Astrocyte (in vitro differentiated cells and primary cell): ENCODE measurements at regions not wholly inside any gene's neighbourhood (a gene's known extent, or its start where the extent isn't known, plus 50 kb on each side); places are given as distances from the start of the nearest gene placed in this dataset.
A peak's percentile ranks its signal among the peaks of the same experiment; 100 is the strongest.

Experiments used
- DNase-seq: peaks from one replicate; pipeline ENCODE4 v3.0.0-alpha.2; 2010; ENCODE audit warnings: low read depth
- FAIRE-seq: peaks from 2 replicates; lab custom pipeline; 2011; peaks lifted over from hg19 to GRCh38; lab: Jason Lieb, UNC
- H2AFZ ChIP-seq: 2 replicates; pipeline ENCODE4 v1.6.0; 2012; ENCODE audit warnings: low read depth, low read length, inconsistent platforms
- H3K27ac ChIP-seq: 2 replicates; pipeline ENCODE4 v1.5.1; 2011; ENCODE audit warnings: low read depth, low read length, inconsistent platforms
- H3K27me3 ChIP-seq: 2 replicates; pipeline ENCODE4 v1.6.0; 2011; ENCODE audit warnings: low read length, inconsistent platforms; ENCODE audit not compliant: insufficient read depth
- H3K36me3 ChIP-seq: 2 replicates; pipeline ENCODE4 v1.5.1; 2011; ENCODE audit warnings: low read length, inconsistent platforms; ENCODE audit not compliant: insufficient read depth
- H3K4me1 ChIP-seq: 2 replicates; pipeline ENCODE4 v1.5.1; 2011; ENCODE audit warnings: low read length, inconsistent platforms; ENCODE audit not compliant: insufficient read depth
- H3K4me2 ChIP-seq: 2 replicates; pipeline ENCODE4 v1.6.0; 2012; ENCODE audit warnings: low read length, inconsistent platforms
- H3K4me3 ChIP-seq: 2 replicates; pipeline ENCODE4 v1.5.1; 2011; ENCODE audit warnings: low read depth, mild to moderate bottlenecking, low read length, inconsistent platforms; ENCODE audit not compliant: insufficient read depth
- H3K79me2 ChIP-seq: 2 replicates; pipeline ENCODE4 v1.6.0; 2012; ENCODE audit warnings: mild to moderate bottlenecking, low read length, inconsistent platforms; ENCODE audit not compliant: insufficient read depth
- H3K9ac ChIP-seq: 2 replicates; pipeline ENCODE4 v1.6.0; 2012; ENCODE audit warnings: mild to moderate bottlenecking, low read length, inconsistent platforms
- H3K9me3 ChIP-seq: 2 replicates; pipeline ENCODE4 v1.5.1; 2012; ENCODE audit warnings: low read depth, mild to moderate bottlenecking, low read length, inconsistent platforms; ENCODE audit not compliant: insufficient read depth
- H4K20me1 ChIP-seq: 2 replicates; pipeline ENCODE4 v1.6.0; 2012; ENCODE audit warnings: low read length, inconsistent platforms; ENCODE audit not compliant: insufficient read depth
- H3K27ac Mint-ChIP-seq: one replicate; pipeline ENCODE4 v1.8.0; 2021; ENCODE audit warnings: mild to moderate bottlenecking, mixed read lengths; ENCODE audit not compliant: unreplicated experiment
- H3K27me3 Mint-ChIP-seq: one replicate; pipeline ENCODE4 v1.8.0; 2021; ENCODE audit warnings: low read depth, mixed read lengths; ENCODE audit not compliant: unreplicated experiment
- H3K36me3 Mint-ChIP-seq: one replicate; pipeline ENCODE4 v1.8.0; 2021; ENCODE audit warnings: low read depth, mixed read lengths; ENCODE audit not compliant: unreplicated experiment
- H3K4me1 Mint-ChIP-seq: one replicate; pipeline ENCODE4 v1.8.0; 2021; ENCODE audit warnings: low read depth, mixed read lengths; ENCODE audit not compliant: unreplicated experiment
- H3K4me3 Mint-ChIP-seq: one replicate; pipeline ENCODE4 v1.8.0; 2021; ENCODE audit warnings: mild to moderate bottlenecking, moderate library complexity, mixed read lengths; ENCODE audit not compliant: unreplicated experiment
- H3K9me3 Mint-ChIP-seq: one replicate; pipeline ENCODE4 v1.8.0; 2021; ENCODE audit warnings: mild to moderate bottlenecking, mixed read lengths; ENCODE audit not compliant: unreplicated experiment
- CTCF ChIP-seq: IDR thresholded peaks from 2 replicates; pipeline ENCODE4 v1.5.1; 2011; ENCODE audit warnings: low read depth, mild to moderate bottlenecking, inconsistent platforms, low read length, moderate library complexity; ENCODE audit not compliant: insufficient read depth
- EZH2 ChIP-seq: IDR thresholded peaks from 2 replicates; pipeline ENCODE4 v1.6.1; 2012; ENCODE audit warnings: mild to moderate bottlenecking, low read length, inconsistent platforms; ENCODE audit not compliant: insufficient read depth

GRCh38 chr3:20406611-20407011 lies 220.6 kb upstream of the SGO1 start:
- H3K4me3 ChIP-seq = no peak overlapping the region
- Mint-ChIP-seq H3K9me3 (no peaks in the 10 kb centered on the region), H3K4me1 (peaks cover 16% of the 10 kb centered on the region), H3K27me3 (no peaks in the 10 kb centered on the region), H3K27ac (peak overlapping the region; percentile 29), H3K36me3 (no peaks in the 10 kb centered on the region), H3K4me3 (no peak overlapping the region)
- no peak overlapping the region for H2AFZ ChIP-seq
- TF ChIP-seq CTCF (no peak), EZH2 (no peak)
- no peaks in the 10 kb centered on the region for H3K79me2 ChIP-seq
- H3K9me3 ChIP-seq = no peaks in the 10 kb centered on the region
- H3K4me2 ChIP-seq = peak overlapping the region; percentile 35
- H3K27ac ChIP-seq = no peak overlapping the region
- DNase-seq (no peak), FAIRE-seq (no peak)
- H3K27me3 ChIP-seq = no peaks in the 10 kb centered on the region
- no peaks in the 10 kb centered on the region for H3K36me3 ChIP-seq
- H3K4me1 ChIP-seq = peaks cover 11% of the 10 kb centered on the region
- H4K20me1 ChIP-seq = no peaks in the 10 kb centered on the region
- H3K9ac ChIP-seq = no peak overlapping the region

GRCh38 chr3:20405744-20406143 lies 219.7 kb upstream of the SGO1 start:
- TF ChIP-seq EZH2 (no peak), CTCF (no peak)
- Histone ChIP-seq H3K79me2 (no peaks in the 10 kb centered on the region), H3K9me3 (no peaks in the 10 kb centered on the region), H2AFZ (no peak overlapping the region), H3K4me1 (peaks cover 11% of the 10 kb centered on the region), H3K4me3 (no peak overlapping the region), H3K27ac (no peak overlapping the region), H3K9ac (no peak overlapping the region), H3K27me3 (no peaks in the 10 kb centered on the region), H4K20me1 (no peaks in the 10 kb centered on the region), H3K4me2 (peak overlapping the region; percentile 28), H3K36me3 (no peaks in the 10 kb centered on the region)
- Mint-ChIP-seq H3K4me1 (peaks cover 16% of the 10 kb centered on the region), H3K27ac (peak overlapping the region; percentile 67), H3K27me3 (no peaks in the 10 kb centered on the region), H3K4me3 (no peak overlapping the region), H3K36me3 (no peaks in the 10 kb centered on the region), H3K9me3 (no peaks in the 10 kb centered on the region)
- DNase-seq (peak; percentile 58), FAIRE-seq (no peak)

GRCh38 chr3:20405231-20405630 lies 219.2 kb upstream of the SGO1 start:
- no peak overlapping the region for H3K4me3 ChIP-seq
- H3K27me3 ChIP-seq = no peaks in the 10 kb centered on the region
- H3K4me3 Mint-ChIP-seq = no peak overlapping the region
- H3K36me3 ChIP-seq = no peaks in the 10 kb centered on the region
- peaks cover 16% of the 10 kb centered on the region for H3K4me1 Mint-ChIP-seq
- H3K4me1 ChIP-seq = peaks cover 11% of the 10 kb centered on the region
- FAIRE-seq (no peak), DNase-seq (no peak)
- no peak overlapping the region for H2AFZ ChIP-seq
- TF ChIP-seq EZH2 = no peak
- no peak for TF ChIP-seq CTCF
- H3K27ac Mint-ChIP-seq = peak overlapping the region; percentile 67
- no peak overlapping the region for H3K27ac ChIP-seq
- H3K79me2 ChIP-seq = no peaks in the 10 kb centered on the region
- H3K9ac ChIP-seq = no peak overlapping the region
- H3K4me2 ChIP-seq = peak overlapping the region; percentile 28
- H3K9me3 ChIP-seq = no peaks in the 10 kb centered on the region
- no peaks in the 10 kb centered on the region for H3K27me3 Mint-ChIP-seq
- no peaks in the 10 kb centered on the region for H4K20me1 ChIP-seq
- no peaks in the 10 kb centered on the region for H3K9me3 Mint-ChIP-seq
- H3K36me3 Mint-ChIP-seq = no peaks in the 10 kb centered on the region
